Smooth muscle cell of the brain vasculature (primary cell): ENCODE measurements at regions not wholly inside any gene's neighbourhood (a gene's known extent, or its start where the extent isn't known, plus 50 kb on each side); places are given as distances from the start of the nearest gene placed in this dataset.

Experiments used
- DNase-seq: peaks from one replicate; pipeline ENCODE4 v3.0.0-alpha.2; 2012; ENCODE audit warnings: low read depth, low spot score

DNA sequence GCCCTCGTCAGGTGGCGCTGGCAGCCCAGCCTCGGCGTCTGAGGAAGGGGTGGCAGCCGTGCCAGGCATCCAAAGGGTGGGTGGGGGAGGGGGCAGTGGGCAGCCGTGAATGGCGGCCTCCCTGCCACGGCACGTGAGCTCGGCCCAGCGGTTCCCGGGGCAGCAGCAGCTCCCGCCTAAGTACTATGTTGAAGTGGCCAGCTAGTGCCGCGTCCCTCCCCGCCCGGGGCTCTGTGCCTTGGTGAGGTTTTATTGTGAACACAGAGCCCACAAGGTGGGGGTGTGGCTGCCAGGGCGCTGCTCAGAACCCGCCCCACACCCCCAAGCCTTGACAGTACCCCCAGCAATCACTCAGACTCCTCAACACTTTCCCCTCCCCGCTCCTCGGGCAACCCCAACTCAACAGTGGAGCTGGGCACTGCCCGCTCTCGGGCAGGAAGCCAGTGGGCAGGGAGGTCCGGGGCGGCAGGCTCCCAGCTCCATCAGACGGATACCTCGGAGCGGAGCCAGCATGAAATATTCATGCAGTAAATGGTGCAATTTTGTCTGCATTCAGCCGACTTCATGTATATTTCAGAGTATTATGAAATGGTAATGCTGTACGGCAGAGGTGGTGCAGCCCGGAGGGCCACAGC is 80.4 kb downstream of the ENGASE start:
- DNase-seq, result no peak

DNA sequence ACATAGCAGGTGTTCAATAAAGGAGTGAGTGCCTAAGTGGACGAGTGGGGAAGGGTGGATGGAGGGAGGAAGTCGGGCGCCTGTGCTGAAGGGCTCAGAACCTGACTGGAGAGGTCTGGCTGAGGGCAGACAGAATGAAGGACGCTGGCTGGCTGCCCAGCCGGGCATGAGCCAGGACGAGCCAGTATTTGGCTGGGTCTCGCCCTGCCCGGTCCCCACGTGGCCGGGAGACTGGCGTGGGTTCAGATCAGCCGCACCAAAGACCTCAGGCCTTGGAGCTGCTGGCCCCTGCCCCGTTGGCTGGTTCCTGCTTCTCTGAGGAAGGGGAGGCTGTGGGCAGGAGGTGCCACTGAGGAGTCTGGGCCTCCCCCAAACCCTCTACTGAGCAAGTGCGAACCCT is 79.8 kb downstream of the ENGASE start:
- no peak for DNase-seq

DNA sequence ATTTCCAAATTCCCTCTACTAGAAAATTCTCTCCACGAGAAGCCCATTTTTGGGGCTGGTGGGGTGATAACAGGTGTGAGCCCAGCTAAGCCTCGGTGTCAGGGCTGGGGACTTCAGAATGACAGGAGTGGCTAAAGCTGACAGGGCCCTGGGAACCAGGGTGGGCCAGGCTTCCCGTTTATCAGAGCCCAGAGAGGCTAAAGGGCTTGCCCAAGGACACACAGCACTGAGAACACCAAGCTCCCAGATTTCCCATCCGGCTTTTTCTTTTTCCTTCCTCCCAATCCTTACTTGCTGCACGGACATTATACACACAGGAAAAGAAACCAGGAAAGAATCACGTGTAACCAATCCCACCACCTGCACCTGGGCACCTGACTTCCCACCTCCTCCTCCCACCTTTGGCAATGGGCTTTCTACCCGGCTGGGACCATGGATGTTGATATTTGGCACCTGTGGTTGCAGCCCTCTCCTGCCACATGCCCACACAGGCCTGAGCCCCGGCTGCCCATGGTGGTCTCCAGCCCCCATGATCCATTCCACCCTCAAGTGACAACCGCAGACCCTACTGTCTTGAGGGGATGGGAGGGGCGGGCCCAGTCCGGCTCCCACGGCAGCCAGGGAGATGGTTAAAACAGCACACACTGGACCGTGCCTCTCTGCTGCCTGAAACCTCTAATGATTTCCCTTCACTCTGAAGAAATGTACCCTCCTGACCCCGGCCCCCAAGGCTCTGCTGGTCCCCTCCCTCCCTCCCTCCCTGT is 78.9 kb downstream of the ENGASE start:
- DNase-seq, result no peak

DNA sequence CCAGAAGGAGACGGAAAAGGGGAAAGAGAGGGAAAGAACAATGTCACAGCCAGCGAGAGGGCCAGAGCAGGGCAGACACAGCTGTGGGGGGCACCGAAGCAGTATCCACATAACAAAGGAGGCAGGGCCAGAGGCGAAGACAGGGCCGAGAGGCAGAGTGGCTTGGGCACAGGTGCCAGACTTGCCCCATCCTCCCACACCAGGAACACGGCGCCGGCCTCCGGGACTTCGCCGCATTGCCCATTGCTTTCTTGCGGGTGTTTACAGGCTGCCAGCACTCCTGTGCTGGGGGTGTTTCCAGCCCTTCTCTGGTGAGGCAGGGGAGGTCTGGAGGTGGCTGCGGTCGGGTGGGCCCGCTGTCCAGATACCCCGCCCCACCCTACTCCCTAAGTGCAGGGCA is 78.0 kb downstream of the ENGASE start:
- DNase-seq, result no peak

DNA sequence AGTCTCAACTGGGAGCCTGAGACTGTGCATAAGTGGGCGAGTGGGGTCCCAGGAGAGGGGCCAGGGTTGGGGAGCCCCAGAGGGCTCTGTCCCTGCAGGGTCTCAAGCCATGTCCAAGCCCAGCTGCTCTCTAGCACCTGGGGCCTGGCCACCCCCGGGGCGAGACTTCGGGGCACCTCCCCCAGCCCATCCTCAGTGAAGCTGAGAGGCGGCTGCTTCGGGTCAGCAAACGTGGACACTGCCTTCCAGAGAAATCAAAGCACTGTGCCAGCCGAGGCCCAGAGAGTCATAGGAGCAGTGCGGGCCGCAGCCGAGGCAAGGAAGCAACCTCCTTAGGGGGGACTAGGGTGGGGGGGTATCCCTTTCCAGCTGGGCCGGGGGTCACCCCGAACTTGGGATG is 77.5 kb downstream of the ENGASE start:
- no peak for DNase-seq

DNA sequence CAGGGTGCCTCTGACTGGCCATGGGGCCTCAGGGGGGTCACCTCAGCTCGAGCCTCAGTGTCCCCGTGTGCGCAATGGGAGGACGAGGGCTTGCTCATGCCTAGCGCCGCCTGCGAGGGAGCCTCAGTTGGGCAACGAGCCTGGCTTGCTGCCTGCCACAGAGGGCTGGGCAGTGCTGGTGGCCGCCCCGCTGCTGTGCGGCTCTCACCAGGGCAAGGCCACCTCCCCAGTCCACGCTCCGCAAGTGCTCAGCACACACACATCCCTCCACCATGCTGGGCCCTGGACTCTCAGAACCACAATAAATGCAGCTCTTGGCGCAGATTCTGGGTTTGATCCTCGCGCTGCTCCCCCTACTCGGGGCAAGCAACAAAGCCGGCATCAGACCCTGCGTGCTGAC is 76.2 kb downstream of the ENGASE start:
- DNase-seq, result no peak

DNA sequence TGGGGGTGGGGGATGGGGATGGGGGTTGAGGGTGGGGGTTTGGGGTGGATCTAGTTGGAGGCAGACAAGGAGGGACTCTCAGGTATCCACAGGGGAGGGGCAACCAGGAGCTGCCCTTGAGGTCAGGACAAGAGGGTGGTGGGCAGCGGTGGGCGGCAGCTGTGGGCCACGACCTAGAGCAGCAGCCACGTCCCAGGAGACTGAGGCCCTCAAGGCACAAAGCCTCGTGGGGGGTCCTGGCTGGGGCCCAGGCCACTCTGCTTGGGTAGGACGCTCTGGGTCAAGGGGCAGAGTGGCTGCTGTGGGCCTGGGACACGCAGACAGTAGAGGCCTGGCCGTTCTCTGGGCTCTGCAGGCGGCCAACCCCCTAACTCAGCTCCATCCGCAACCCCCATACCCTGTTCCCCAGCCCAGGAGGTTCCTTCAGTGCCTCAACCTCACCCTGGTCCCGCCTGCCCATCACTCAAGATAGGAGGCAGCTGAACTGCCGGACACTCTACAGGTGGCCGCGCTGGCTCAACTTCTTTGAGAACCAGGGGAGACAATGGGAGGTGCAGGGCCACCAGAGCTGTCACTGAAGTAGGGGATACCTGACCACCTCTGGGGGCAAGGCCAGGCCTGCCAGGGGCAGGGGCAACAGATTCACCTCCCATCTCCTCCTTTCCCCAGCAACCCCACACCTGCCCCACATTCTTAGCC is 75.6 kb downstream of the ENGASE start:
- DNase-seq, result no peak

DNA sequence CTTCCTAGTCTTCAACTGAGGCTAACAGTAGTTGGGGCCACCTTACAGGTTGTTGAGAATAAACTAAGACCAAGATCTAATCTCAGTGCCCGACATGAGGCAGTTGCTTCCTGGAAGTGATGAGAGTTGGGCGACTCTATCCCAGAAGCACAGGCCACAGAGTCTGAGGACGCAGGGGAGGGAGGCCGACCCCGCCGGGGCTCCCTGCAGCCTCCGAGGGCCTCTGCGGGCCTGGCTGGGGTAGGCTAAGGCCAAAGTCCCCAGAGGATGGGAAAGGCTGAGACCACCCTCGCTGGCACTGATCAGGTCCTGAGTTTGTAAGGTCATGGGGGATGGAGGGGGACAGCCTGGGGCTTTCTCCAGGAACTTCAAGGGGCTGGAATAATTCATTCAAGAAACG is 74.0 kb downstream of the ENGASE start:
- DNase-seq, result no peak

DNA sequence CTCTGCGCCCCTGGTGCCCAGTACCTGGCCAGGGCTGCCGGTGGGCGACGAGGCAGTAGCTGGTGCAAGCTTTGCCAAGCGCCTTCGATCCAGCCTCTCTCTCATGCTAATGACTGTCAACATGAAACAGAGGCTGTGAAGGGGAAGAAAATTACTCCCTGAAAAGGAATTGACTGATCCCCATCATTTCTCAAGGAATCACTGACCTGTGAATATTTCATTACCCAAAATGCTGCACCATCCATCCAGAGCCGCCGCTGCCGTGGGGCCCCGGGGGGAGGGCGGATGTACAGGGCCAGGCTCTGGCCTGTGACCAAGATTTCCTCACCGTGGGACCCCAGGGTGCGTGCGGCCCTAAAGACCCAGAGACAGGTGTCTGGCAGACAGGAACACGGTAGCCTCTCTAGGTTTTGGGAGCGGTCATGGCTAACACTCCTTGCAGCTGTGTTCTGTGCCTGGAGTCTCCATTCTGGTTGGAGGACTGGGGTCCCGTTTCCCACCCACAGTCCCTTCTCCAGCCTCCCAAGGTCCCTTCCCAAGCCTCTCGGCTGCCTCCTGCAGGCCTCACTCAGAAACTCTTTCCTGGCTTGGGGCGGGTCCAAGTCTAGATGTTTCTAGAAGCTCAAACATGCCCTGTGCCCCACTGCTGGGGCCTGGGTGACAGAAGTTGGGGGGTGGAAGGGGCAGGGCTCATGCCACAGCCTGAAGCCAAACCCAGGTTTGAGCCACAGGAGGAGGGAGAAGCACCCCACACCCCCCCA is 73.3 kb downstream of the ENGASE start:
- DNase-seq, result no peak

DNA sequence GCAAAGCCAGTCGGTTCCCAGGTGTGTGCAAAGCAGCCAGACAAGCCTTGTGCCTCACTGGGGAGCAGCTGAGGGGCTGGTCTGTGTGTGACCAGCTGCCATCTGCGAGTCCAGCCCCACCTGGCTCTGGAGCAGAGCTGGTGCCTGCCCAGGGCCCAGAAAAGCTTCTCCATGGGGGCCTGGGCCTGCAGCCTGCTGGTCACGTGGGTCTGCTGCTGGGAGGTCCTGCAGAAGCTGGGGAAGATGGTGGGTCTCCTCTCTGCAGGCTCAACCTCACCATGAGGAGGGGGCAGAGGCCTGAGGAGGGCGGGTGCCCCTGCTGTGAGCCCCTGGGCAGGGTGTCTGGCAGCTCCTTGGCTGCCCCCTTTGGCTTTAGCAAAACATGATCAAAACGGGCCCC is 71.9 kb downstream of the ENGASE start:
- no peak for DNase-seq

DNA sequence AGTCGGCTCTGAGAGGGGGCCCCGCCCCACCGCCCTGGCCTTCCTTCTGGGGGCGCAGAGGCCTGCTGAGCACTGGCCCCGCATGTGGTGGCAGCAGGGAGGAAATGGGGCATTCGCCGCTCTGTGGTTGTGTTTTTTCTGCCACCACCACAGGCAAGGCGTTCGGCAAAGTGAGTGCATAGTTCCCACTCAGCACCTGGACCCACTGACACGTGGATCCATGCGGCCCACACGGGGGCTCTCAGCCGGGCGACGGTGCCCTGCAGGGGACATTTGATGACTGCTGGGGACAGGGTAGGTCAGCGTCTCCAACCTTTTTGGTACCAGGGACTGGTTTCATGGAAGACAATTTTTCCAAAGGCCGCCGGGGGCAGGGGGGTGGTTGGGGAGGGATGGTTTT is 70.9 kb downstream of the ENGASE start:
- DNase-seq, result no peak

DNA sequence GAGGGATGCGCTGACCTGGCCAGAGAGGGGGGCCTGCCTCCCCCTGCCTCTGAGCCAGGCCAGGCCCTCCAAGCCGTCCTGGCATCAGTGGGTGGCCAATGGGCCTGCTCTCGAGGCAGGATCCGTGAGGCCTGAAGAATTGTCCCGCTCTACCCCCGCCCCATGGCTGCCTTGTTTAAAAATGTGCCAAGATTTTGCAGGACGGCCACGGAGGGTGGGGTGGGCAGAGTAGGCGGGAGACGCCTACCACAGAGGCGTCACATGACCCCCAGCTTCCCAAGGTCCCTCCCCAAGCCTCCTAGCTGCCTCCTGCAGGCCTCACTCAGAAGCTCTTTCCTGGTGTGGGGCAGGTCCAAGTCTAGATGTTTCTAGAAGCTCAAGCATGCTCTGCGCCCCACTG is 69.5 kb downstream of the ENGASE start:
- DNase-seq, result no peak

DNA sequence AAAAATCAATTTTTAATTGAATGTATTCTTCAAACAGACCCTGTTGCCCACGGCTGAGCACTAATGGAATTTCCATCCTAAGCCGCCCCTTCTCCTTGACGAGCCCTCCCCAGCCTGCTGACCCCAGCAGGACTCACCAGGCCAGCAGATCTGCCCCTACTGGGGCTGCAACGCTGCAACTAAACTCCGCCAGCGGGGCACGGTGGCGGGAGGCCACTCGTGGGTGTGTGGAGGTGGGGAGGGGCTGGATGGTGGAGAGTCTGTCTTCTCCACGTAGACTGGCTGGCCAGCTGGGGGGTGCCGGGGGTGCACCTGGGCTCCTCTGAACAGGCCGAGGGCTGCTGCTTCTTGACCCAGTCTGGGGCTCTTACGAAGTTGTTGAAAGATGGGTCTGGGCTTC is 67.8 kb downstream of the ENGASE start:
- DNase-seq, result no peak

DNA sequence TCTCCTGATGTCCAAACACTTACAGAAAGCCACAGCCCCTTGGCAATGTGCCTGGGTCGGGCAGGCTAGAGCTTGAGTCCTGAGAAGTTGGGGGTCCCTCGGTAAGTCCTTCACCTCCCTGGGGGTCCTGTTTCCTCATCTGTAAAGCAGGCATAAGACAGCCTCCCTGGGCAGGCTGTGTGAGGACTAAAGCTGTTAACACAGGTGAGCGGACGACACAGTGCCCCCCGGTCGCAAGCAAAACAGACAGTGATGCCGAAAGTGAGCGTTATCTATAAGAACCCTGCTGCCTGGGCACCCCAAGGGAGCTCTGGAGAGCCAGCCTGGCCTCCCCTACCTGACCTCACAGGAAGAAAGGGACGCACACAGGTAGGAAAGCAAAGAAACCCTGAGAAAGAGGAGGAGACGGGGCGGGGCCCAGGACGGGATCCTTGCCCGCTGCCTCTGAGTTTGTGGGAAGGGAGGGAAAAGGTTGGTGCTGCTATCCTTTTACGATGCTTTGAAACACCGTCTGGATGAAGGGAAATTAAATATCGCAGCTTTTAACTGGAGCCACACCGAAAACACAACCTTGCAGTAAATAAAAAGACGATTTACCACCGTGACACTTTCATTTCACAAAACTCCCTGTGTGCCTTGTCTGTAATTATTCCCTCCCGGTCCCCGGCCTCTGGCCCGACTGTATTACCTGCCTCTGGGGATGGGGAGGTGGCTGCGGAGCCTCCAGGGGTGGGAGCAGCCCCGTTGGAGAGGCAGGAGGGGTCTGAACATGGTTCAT is 67.1 kb downstream of the ENGASE start:
- no peak for DNase-seq

DNA sequence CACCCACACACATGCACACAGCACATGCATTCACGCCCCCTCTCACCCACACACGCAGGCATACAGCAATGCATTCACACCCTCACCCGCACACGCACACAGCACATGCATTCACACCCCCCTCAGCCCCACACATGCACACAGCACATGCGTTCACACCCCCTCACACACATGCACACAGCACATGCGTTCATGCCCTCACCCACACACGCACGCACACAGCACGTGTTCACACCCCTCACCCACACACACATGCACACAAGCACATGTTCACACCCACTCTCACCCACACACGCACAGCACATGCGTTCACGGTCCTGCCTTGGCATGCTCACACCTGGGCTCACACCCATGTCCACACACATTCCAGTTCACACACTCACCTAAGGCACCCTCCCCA is 64.2 kb downstream of the ENGASE start:
- DNase-seq, result no peak

DNA sequence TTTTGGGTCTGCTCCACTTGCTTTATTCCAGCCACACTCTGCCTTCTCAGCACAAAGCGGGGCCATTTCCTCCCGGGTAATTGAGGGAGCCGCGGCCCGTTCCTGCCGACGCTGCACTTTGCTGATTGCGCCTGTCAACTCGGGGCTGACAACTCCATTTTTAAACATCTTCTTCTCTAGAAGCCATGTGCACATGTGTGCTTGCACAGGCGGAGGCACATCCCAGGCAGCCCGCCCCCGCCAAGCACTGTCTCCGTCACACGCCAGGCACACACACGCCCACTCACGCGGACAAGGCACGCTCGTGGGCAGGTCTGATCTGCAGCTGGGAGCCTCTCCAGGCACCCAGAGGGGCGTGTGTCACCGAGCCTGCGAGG is 63.2 kb downstream of the ENGASE start:
- DNase-seq, result no peak

DNA sequence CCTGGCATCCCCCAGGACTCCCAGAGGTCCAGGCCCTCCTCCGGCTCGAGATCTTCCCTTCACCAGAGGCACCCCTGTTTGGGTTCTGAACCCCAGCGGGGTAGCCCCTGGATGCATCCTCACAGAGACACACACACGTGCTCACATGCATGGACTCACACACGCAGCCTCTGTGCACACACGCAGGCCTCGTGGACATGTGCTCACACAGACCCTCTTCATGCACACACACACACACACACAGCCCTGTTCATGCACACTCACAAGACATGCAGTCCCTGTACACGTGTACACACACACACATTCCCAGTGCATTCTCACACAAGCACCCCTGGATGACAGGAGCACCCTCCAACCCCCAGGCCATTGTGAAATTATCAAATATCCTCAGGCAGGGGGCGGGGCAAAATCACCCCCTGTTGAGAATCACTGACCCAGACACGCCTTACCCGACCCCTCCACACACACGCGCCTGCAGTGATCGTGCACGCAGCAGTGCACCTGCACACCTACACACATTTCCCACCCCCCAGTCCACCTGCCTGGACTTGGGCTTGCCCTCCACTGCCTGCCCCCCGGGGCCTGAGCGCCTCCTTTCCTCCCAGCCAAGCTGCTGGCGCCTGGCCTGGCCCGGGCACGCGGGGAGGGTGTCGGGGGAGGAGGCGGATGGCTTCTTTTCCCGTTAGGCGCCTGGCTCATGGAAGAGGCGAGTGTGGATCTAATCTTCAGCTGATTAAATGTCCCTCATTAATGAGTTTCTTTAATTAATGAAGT is 62.6 kb downstream of the ENGASE start:
- DNase-seq, result no peak

DNA sequence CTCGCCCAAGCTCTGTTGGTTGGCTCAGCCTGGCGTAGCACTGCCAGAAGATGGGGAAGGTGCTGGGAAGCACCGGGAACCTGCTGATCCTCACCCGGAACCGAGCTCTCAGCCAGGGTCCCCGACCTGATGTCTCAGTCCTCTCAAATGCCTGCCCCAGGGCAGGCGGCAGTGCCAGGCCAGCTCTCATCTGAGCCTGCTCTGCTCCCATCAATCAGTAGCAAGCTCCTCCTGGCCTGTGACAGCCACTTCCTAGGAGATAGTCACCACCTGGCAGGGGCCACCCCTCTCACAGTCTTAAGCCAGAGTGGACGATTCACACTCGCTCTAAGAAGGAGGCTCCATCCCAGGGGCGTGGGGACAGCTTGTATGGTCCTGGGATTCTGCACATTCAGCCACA is 62.0 kb downstream of the ENGASE start:
- no peak for DNase-seq
